Cardiac muscle cell (in vitro differentiated cells and primary cell): ENCODE measurements at regions not wholly inside any gene's neighbourhood (a gene's known extent, or its start where the extent isn't known, plus 50 kb on each side); places are given as distances from the start of the nearest gene placed in this dataset.

Experiments used
- DNase-seq, 2 donors: peaks; one replicate each; pipeline versions ENCODE4 v3.0.0 to v3.0.0-alpha.2; 2010 to 2017; ENCODE audit warnings: low read depth in 1 of 2, low spot score in 1 of 2
- H3K27ac ChIP-seq: fragments of 200-600 bp; sonication (generic); 2 replicates; pipeline ENCODE4 v1.5.1; 2016
- H3K27me3 ChIP-seq: fragments of 200-600 bp; sonication (generic); 2 replicates; pipeline ENCODE4 v1.6.0; 2016; ENCODE audit warnings: control low read depth
- H3K36me3 ChIP-seq: fragments of 200-600 bp; sonication (generic); 2 replicates; pipeline ENCODE4 v1.5.1; 2016; ENCODE audit warnings: control low read depth
- H3K4me1 ChIP-seq: fragments of 200-600 bp; sonication (generic); 2 replicates; pipeline ENCODE4 v1.8.1; 2017; ENCODE audit warnings: low read depth, mild to moderate bottlenecking, mixed run types
- H3K4me3 ChIP-seq: fragments of 200-600 bp; sonication (generic); 2 replicates; pipeline ENCODE4 v1.5.1; 2016; ENCODE audit warnings: mild to moderate bottlenecking
- H3K9me3 ChIP-seq: fragments of 200-600 bp; sonication (generic); 2 replicates; pipeline ENCODE4 v1.5.1; 2017; ENCODE audit warnings: low read depth, mild to moderate bottlenecking, control low read depth
- TF ChIP-seq, protein P1 (sequence below): IDR thresholded peaks from 2 replicates; pipeline ENCODE4 v1.5.1; 2012; ENCODE audit warnings: low read depth, mild to moderate bottlenecking, low read length

DNA sequence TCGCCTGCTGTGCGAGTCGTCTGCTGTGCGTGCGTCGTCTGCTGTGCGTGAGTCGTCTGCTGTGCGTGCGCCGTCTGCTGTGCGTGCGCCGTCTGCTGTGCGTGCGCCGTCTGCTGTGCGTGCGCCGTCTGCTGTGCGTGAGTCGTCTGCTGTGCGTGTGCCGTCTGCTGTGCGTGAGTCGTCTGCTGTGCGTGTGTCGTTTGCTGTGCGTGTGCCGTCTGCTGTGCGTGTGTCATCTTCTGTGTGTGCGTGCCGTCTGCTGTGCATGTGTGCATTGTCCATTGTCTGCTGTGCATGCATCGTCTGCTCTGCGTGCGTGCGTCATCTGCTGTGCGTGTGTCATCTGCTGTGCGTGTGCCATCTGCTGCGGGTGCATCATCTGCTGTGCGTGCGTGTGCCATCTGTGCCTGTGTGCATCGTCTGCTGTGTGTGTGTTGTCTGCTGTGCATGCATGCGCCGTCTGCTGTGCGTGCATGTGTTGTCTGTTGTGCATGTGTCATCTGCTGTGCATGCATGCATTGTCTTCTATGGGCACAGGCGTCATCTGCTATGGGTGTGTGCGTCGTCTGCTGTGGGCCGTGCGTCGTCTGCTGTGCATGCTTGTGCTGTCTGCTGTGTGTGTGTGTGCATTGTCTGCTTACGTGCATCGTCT lies 68.6 kb upstream of the IRX4 start:
- peaks cover 30% of the 10 kb centered on the region for H3K4me1 ChIP-seq
- H3K27me3 ChIP-seq = no peaks in the 10 kb centered on the region
- no peaks in the 10 kb centered on the region for H3K9me3 ChIP-seq
- no peak overlapping the region for H3K27ac ChIP-seq
- TF ChIP-seq, protein P1, sequence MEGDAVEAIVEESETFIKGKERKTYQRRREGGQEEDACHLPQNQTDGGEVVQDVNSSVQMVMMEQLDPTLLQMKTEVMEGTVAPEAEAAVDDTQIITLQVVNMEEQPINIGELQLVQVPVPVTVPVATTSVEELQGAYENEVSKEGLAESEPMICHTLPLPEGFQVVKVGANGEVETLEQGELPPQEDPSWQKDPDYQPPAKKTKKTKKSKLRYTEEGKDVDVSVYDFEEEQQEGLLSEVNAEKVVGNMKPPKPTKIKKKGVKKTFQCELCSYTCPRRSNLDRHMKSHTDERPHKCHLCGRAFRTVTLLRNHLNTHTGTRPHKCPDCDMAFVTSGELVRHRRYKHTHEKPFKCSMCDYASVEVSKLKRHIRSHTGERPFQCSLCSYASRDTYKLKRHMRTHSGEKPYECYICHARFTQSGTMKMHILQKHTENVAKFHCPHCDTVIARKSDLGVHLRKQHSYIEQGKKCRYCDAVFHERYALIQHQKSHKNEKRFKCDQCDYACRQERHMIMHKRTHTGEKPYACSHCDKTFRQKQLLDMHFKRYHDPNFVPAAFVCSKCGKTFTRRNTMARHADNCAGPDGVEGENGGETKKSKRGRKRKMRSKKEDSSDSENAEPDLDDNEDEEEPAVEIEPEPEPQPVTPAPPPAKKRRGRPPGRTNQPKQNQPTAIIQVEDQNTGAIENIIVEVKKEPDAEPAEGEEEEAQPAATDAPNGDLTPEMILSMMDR = no peak
- no peak overlapping the region for H3K4me3 ChIP-seq
- no peak for DNase-seq
- no peaks in the 10 kb centered on the region for H3K36me3 ChIP-seq

- no peaks in the 10 kb centered on the region for H3K36me3 ChIP-seq
- TF ChIP-seq, protein P1 = no peak
- no peak for DNase-seq
- no peak overlapping the region for H3K4me3 ChIP-seq
- H3K9me3 ChIP-seq = no peaks in the 10 kb centered on the region
- H3K27me3 ChIP-seq = no peaks in the 10 kb centered on the region
- H3K27ac ChIP-seq = no peak overlapping the region
- peaks cover 36% of the 10 kb centered on the region for H3K4me1 ChIP-seq
Measured at GRCh38 chr5:1950708-1951103, 68.0 kb upstream of the IRX4 start.

DNA sequence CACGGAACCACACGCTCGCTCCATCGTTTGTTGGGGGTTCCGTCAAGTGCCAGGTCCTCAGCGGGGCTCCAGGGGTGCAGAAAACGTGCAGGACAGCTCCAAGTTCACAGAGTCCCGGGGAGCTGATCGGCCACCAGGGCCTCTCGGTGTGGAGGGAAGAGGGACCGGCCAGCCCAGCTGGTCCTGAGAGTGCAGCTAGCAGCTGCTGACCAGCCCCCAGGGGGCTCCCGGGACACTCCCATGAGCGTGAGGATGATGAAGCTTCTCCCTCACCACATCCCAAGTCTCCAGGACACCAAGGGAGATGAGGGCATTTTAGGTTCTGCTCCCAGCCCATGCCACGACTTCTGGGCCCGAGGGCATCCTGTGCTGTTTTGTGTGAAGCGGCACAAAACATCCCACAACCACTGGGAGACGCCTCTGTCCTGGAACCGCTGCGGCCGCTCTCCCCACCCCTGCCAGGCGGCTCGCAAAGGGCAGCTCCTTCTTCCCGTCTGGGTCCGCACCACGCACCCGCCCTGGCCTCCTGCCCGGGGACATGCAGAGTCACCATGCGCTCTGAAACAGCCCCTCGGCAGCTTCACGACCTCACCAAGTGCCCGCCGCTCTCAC lies 67.5 kb upstream of the IRX4 start:
- H3K9me3 ChIP-seq = no peaks in the 10 kb centered on the region
- no peak for DNase-seq

GRCh38 chr5:1949253-1949652 lies 66.5 kb upstream of the IRX4 start:
- Histone ChIP-seq H3K9me3 (no peaks in the 10 kb centered on the region), H3K4me1 (peaks cover 40% of the 10 kb centered on the region), H3K4me3 (no peak overlapping the region), H3K27ac (peak overlapping the region; percentile 9), H3K27me3 (no peaks in the 10 kb centered on the region), H3K36me3 (no peaks in the 10 kb centered on the region)
- no peak for DNase-seq
- TF ChIP-seq, protein P1 = no peak

More for the DNA sequence above, 67.5 kb upstream of the IRX4 start:
- Histone ChIP-seq H3K27ac (no peak overlapping the region), H3K27me3 (no peaks in the 10 kb centered on the region), H3K36me3 (no peaks in the 10 kb centered on the region), H3K4me1 (peaks cover 38% of the 10 kb centered on the region), H3K4me3 (no peak overlapping the region)
- TF ChIP-seq, protein P1 = no peak

DNA sequence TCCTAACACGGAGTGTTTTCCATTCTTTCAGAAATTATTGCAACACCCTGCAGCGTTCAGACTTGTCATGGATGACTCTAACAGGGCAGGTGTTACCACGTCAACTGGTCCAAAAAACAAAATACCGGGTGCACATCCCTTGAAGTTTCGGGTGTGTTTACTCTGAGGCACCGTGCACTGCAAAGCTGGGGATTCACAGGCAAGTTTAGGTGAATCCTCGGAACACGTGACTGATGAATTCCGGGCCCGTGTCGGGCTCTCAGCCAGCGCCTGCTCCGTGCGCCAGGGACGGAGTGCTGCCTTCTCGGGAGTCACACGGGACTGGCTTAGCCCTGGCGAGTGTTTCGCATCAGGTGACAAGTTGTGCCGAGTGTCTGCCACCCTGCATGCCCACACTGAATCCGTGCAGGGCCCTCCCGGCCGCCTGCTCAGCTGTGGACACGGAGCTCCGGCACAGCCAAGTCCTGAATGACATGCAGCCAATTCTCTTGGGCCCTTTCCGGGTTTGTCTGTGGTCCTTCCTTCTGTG lies 66.0 kb upstream of the IRX4 start:
- H3K27me3 ChIP-seq = no peaks in the 10 kb centered on the region
- TF ChIP-seq, protein P1 = no peak
- no peak overlapping the region for H3K4me3 ChIP-seq

More for the DNA sequence above, 66.0 kb upstream of the IRX4 start:
- no peaks in the 10 kb centered on the region for H3K36me3 ChIP-seq
- H3K27ac ChIP-seq = peak overlapping the region; percentile 73
- no peaks in the 10 kb centered on the region for H3K9me3 ChIP-seq
- peaks cover 35% of the 10 kb centered on the region for H3K4me1 ChIP-seq
- no peak for DNase-seq
